Lower leg skin (tissue), 3 donors: ENCODE measurements at regions not wholly inside any gene's neighbourhood (a gene's known extent, or its start where the extent isn't known, plus 50 kb on each side); places are given as distances from the start of the nearest gene placed in this dataset.

ENCODE experiments used
- POLR2A ChIP-seq, 2 donors: fragments of 450-650 bp; IDR thresholded peaks; one replicate each; pipeline ENCODE4 v1.6.1; 2016 to 2017; ENCODE audit warnings: antibody characterized with exemption in 2 of 2, mild to moderate bottlenecking in 1 of 2, moderate library complexity in 1 of 2
- TF ChIP-seq, protein P1 (sequence below), 3 donors: fragments of 450-650 bp; IDR thresholded peaks; one replicate each; pipeline ENCODE4 v1.5.1; 2016; ENCODE audit warnings: antibody characterized with exemption in 3 of 3, mild to moderate bottlenecking in 3 of 3, moderate library complexity in 2 of 3

DNA sequence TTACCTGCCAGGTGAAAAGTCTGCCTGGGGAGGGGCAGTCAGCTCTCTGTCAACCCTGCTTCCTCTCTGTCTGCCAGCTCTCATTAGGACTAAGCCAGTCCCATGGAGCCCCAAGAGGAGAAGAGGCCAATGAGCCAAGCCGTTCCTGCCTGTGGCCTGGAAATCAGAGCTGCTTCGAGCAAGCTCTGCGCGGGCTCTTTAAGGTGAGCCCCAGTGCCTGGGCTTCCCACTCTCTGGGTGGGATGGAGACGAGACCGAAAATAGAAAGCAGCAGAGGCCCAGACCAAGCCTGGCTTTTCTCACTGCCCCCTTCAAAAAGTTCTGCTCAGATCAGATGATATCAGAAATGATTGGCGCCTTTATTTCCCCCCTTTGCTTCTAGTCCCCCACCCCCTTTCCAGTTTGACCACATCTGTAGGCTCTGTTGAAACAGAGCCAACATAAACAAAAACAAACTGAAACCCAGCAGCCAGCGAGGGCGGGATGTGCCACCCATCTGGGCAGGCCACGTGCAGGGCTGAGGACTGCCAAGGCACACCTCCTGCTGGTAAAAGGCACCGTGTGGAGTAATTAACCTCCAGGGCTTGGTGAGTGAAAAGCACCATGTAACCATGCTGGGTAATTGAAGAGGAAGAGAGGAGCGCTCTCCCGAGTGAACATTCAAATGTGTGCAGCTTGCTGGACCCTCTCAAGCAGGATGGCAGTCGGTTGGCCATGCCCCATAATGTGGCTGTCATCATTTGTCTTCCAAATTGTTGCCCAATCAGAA lies 471.0 kb upstream of the PROK2 start:
- TF ChIP-seq, protein P1, sequence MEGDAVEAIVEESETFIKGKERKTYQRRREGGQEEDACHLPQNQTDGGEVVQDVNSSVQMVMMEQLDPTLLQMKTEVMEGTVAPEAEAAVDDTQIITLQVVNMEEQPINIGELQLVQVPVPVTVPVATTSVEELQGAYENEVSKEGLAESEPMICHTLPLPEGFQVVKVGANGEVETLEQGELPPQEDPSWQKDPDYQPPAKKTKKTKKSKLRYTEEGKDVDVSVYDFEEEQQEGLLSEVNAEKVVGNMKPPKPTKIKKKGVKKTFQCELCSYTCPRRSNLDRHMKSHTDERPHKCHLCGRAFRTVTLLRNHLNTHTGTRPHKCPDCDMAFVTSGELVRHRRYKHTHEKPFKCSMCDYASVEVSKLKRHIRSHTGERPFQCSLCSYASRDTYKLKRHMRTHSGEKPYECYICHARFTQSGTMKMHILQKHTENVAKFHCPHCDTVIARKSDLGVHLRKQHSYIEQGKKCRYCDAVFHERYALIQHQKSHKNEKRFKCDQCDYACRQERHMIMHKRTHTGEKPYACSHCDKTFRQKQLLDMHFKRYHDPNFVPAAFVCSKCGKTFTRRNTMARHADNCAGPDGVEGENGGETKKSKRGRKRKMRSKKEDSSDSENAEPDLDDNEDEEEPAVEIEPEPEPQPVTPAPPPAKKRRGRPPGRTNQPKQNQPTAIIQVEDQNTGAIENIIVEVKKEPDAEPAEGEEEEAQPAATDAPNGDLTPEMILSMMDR (IDR thresholded peaks at IDR 0.05) = no peak
- no peak for TF ChIP-seq POLR2A (IDR thresholded peaks at IDR 0.05)
